HCT116 (cell line): ENCODE measurements at regions not wholly inside any gene's neighbourhood (a gene's known extent, or its start where the extent isn't known, plus 50 kb on each side); places are given as distances from the start of the nearest gene placed in this dataset.

ENCODE experiments used
- ATAC-seq: fragments of 200-7000 bp; cut with Tn5 transposase; 2 replicates; pipeline ENCODE4 v1.9.1; 2020; ENCODE audit warnings: mild to moderate bottlenecking, moderate library complexity
- BruUV-seq: library from RNA; stranded (reverse); fragments of 400-500 nt; replicated peaks from 2 replicates; lab custom pipeline; 2021; lab: Mats Ljungman, UMichigan
- CTCF ChIA-PET: fragments of 300-600 bp; sonication (Branson Sonifier 250); formaldehyde crosslinking; loops from one replicate; lab custom pipeline; 2021; ENCODE audit warnings: antibody characterized with exemption; lab: Charles Lee
- POLR2A ChIA-PET: fragments of 300-600, 350-600 bp; sonication (Branson Sonifier 250); formaldehyde crosslinking; loops from one replicate; lab custom pipeline; 2021; ENCODE audit warnings: antibody characterized with exemption; lab: Charles Lee
- RAD21 ChIA-PET, 2 experiments: fragments of 300-600 bp; sonication (Branson Sonifier 250); formaldehyde crosslinking; loops; one replicate each; lab custom pipeline; 2023; ENCODE audit warnings: low total read pairs in 2 of 2; ENCODE audit not compliant: uncharacterized antibody in 2 of 2, unreplicated experiment in 2 of 2, low non-redundant PET in 1 of 2; lab: Charles Lee
- DNase-seq: peaks from one replicate; pipeline ENCODE4 v3.0.0-alpha.2; 2010; ENCODE audit warnings: low read depth, low spot score
- H2AFZ ChIP-seq: fragments of 200-600 bp; shearing (Covaris generic), sonication (generic); 2 replicates; pipeline ENCODE4 v1.6.1; 2017; ENCODE audit warnings: low read depth, mixed run types, mixed read lengths, antibody characterized with exemption, low read length; ENCODE audit not compliant: poor library complexity, severe bottlenecking
- H3K27ac ChIP-seq: 2 replicates; pipeline ENCODE4 v1.5.1; 2012; ENCODE audit warnings: low read depth, low read length
- H3K27me3 ChIP-seq: fragments of 200-600 bp; sonication (generic); 2 replicates; pipeline ENCODE4 v1.6.1; 2016; ENCODE audit warnings: mixed run types, low read length, mixed read lengths; ENCODE audit not compliant: insufficient read depth
- H3K36me3 ChIP-seq, 2 experiments: fragments of 200-500 bp in 1 of 2; fragments of 200-600 bp in 1 of 2; sonication (Bioruptor generic) in 1 of 2; sonication (generic) in 1 of 2; 2 replicates each; pipeline versions ENCODE4 v1.5.1 to v1.6.1; 2014 to 2016; ENCODE audit warnings: low read length in 2 of 2, inconsistent platforms in 1 of 2, mixed read lengths in 1 of 2, mixed run types in 1 of 2; ENCODE audit not compliant: insufficient read depth in 2 of 2, control insufficient read depth in 1 of 2
- H3K4me1 ChIP-seq, 2 experiments: fragments of 200-600 bp in 1 of 2; sonication (generic) in 1 of 2; 2 replicates each; pipeline versions ENCODE4 v1.5.1 to v1.6.1; 2012 to 2017; ENCODE audit warnings: low read length in 2 of 2, inconsistent platforms in 1 of 2, mild to moderate bottlenecking in 1 of 2, mixed read lengths in 1 of 2, mixed run types in 1 of 2, moderate library complexity in 1 of 2; ENCODE audit not compliant: insufficient read depth in 2 of 2, control insufficient read depth in 1 of 2
- H3K4me2 ChIP-seq: fragments of 200-600 bp; sonication (generic); 2 replicates; pipeline ENCODE4 v1.6.1; 2017; ENCODE audit warnings: mixed run types, low read length, mixed read lengths
- H3K4me3 ChIP-seq, 2 experiments: fragments of 200-600 bp in 1 of 2; sonication (generic) in 1 of 2; replicated peaks in 1 of 2; 2 replicates each; pipeline ENCODE4 v1.5.1; 2011 to 2016; ENCODE audit warnings: low read length in 2 of 2, control low read depth in 1 of 2, low read depth in 1 of 2, mild to moderate bottlenecking in 1 of 2, mixed read lengths in 1 of 2, mixed run types in 1 of 2
- H3K79me2 ChIP-seq: fragments of 200-600 bp; sonication (generic); 2 replicates; pipeline ENCODE4 v1.6.1; 2017; ENCODE audit warnings: mild to moderate bottlenecking, mixed run types, low read length, moderate library complexity, mixed read lengths; ENCODE audit not compliant: insufficient read depth
- H3K9ac ChIP-seq: fragments of 200-600 bp; sonication (generic); 2 replicates; pipeline ENCODE4 v1.6.1; 2016; ENCODE audit warnings: low read length, mixed read lengths
- H3K9me2 ChIP-seq: fragments of 200-600 bp; sonication (generic), shearing (Covaris generic); 2 replicates; pipeline ENCODE4 v1.6.1; 2017; ENCODE audit warnings: mixed run types, mild to moderate bottlenecking, moderate library complexity; ENCODE audit not compliant: insufficient read depth
- H3K9me3 ChIP-seq, 2 experiments: fragments of 200-500 bp in 1 of 2; fragments of 200-600 bp in 1 of 2; sonication (Bioruptor generic) in 1 of 2; sonication (generic) in 1 of 2; 2 replicates each; pipeline ENCODE4 v1.6.1; 2014 to 2017; ENCODE audit warnings: low read length in 2 of 2, mixed read lengths in 2 of 2, inconsistent platforms in 1 of 2, low read depth in 1 of 2, mild to moderate bottlenecking in 1 of 2, mixed run types in 1 of 2, moderate library complexity in 1 of 2; ENCODE audit not compliant: control insufficient read depth in 1 of 2, insufficient read depth in 1 of 2
- H4K20me1 ChIP-seq: fragments of 200-600 bp; sonication (generic), shearing (Covaris generic); 2 replicates; pipeline ENCODE4 v1.6.1; 2017; ENCODE audit warnings: mixed run types, mild to moderate bottlenecking, moderate library complexity; ENCODE audit not compliant: insufficient read depth
- CTCF ChIP-seq, 3 experiments: fragments of 200-600 bp in 1 of 3; sonication (generic) in 1 of 3; IDR thresholded peaks in 2 of 3; conservative IDR thresholded peaks in 1 of 3; 2 replicates each; pipeline ENCODE4 v1.5.1; 2012 to 2017; ENCODE audit warnings: low read depth in 2 of 3, low read length in 2 of 3, antibody characterized with exemption in 1 of 3, borderline replicate concordance in 1 of 3, control low read depth in 1 of 3, mild to moderate bottlenecking in 1 of 3, mixed read lengths in 1 of 3, mixed run types in 1 of 3, moderate library complexity in 1 of 3; ENCODE audit not compliant: insufficient read depth in 1 of 3
- ELF1 ChIP-seq: IDR thresholded peaks from 2 replicates; pipeline ENCODE4 v1.6.1; 2012; ENCODE audit warnings: low read depth, borderline replicate concordance
- EZH2 ChIP-seq: fragments of 200-600 bp; sonication (generic); IDR thresholded peaks from 2 replicates; pipeline ENCODE4 v1.6.1; 2017; ENCODE audit warnings: antibody characterized with exemption, mixed run types
- EZH2phosphoT487 ChIP-seq: fragments of 200-600 bp; IDR thresholded peaks from 2 replicates; pipeline ENCODE4 v1.6.1; 2018; ENCODE audit warnings: antibody characterized with exemption, borderline replicate concordance
- FOSL1 ChIP-seq: IDR thresholded peaks from 2 replicates; pipeline ENCODE4 v1.6.1; 2012; ENCODE audit warnings: low read depth
- JUND ChIP-seq: IDR thresholded peaks from 2 replicates; pipeline ENCODE4 v1.6.1; 2012
- POLR2A ChIP-seq: IDR thresholded peaks from 2 replicates; pipeline ENCODE4 v1.7.0; 2011; ENCODE audit warnings: borderline replicate concordance; ENCODE audit not compliant: insufficient read depth, insufficient read length; ENCODE audit errors: extremely low read depth
- POLR2AphosphoS5 ChIP-seq: IDR thresholded peaks from 2 replicates; pipeline ENCODE4 v1.6.1; 2011; ENCODE audit warnings: mild to moderate bottlenecking, low read depth, low read length, moderate library complexity
- RAD21 ChIP-seq: IDR thresholded peaks from 2 replicates; pipeline ENCODE4 v1.6.1; 2012; ENCODE audit warnings: low read depth, mild to moderate bottlenecking
- REST ChIP-seq: IDR thresholded peaks from 2 replicates; pipeline ENCODE4 v1.6.1; 2012; ENCODE audit warnings: low read depth
- SIN3A ChIP-seq: IDR thresholded peaks from 2 replicates; pipeline ENCODE4 v1.6.1; 2012; ENCODE audit warnings: low read depth
- SRF ChIP-seq: IDR thresholded peaks from 2 replicates; pipeline ENCODE4 v1.6.1; 2012; ENCODE audit warnings: low read depth
- TCF7L2 ChIP-seq: IDR thresholded peaks from 2 replicates; pipeline ENCODE4 v1.7.0; 2011; ENCODE audit warnings: borderline replicate concordance, inconsistent platforms; ENCODE audit not compliant: insufficient read depth, insufficient read length; ENCODE audit errors: extremely low read depth
- YY1 ChIP-seq: IDR thresholded peaks from 2 replicates; pipeline ENCODE4 v1.6.1; 2011; ENCODE audit warnings: low read length, low read depth, moderate library complexity, mild to moderate bottlenecking; ENCODE audit not compliant: insufficient replicate concordance; ENCODE audit errors: extremely low read depth
- ZBTB33 ChIP-seq: IDR thresholded peaks from 2 replicates; pipeline ENCODE4 v1.6.1; 2011; ENCODE audit warnings: mild to moderate bottlenecking, low read length, moderate library complexity; ENCODE audit not compliant: insufficient replicate concordance; ENCODE audit errors: extremely low read depth
- ZNF274 ChIP-seq: fragments of 200-500 bp; sonication (Bioruptor generic); IDR thresholded peaks from 2 replicates; pipeline ENCODE4 v1.6.1; 2014; ENCODE audit warnings: mild to moderate bottlenecking, low read depth, low read length, inconsistent platforms
- intact Hi-C: fragments of 100-400 bp; cut with micrococcal nuclease; formaldehyde crosslinking; loops from 2 replicates; pipeline ENCODE4 v1.10.0; 2022
- TF ChIP-seq, protein P1 (sequence below): IDR thresholded peaks from 2 replicates; pipeline ENCODE4 v1.6.1; 2012

DNA sequence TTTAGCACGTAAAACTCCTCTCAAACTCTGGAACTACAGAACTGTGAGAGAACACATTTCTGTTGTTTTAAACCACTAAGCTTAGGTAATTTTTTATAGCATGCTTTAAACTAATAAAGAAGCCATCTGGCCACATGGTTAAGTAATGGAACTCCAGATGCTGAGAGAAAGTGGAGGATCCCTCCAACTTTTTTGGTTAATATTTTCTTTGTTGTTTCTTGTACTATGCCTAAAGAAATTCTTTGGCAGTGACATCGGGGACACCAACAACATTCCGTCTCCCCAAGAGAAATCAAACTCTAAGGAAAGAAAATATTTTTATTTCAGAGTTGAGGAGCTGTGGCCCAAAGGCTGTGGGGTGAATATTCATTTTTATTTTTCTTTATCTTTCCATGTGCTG lies 734.8 kb upstream of the CDH9 start:
- no peaks in the 10 kb centered on the region for H3K4me1 ChIP-seq
- BruUV-seq = no TSS peak
- CTCF ChIA-PET = no interaction called here
- no peak overlapping the region for H3K4me2 ChIP-seq
- H2AFZ ChIP-seq = no peak overlapping the region
- H3K4me3 ChIP-seq = no peak overlapping the region
- H3K27ac ChIP-seq = no peak overlapping the region
- intact Hi-C loops = no loop called here
- ATAC-seq (no peak), DNase-seq (no peak)
- no peaks in the 10 kb centered on the region for H3K36me3 ChIP-seq
- no peaks in the 10 kb centered on the region for H3K27me3 ChIP-seq
- no peaks in the 10 kb centered on the region for H4K20me1 ChIP-seq
- no peaks in the 10 kb centered on the region for H3K9me2 ChIP-seq
- RAD21 ChIA-PET = no interaction called here
- TF ChIP-seq SRF = no peak
- no peak for TF ChIP-seq TCF7L2
- no peak for TF ChIP-seq SIN3A
- TF ChIP-seq POLR2AphosphoS5 = no peak
- no peak for TF ChIP-seq POLR2A
- no peak for TF ChIP-seq EZH2
- no peak for TF ChIP-seq YY1
- no peak for TF ChIP-seq ZNF274
- TF ChIP-seq CTCF (IDR thresholded peaks at IDR 0.05 in 2 of 3, conservative IDR thresholded peaks at IDR 0.05 in 1 of 3; ENCODE audit: borderline replicate concordance in 1 of 3, insufficient read depth in 1 of 3, low read depth in 2 of 3, low read length in 2 of 3) = no peak
- TF ChIP-seq JUND = no peak
- no peak for TF ChIP-seq RAD21
- TF ChIP-seq EZH2phosphoT487 = no peak
- no peak for TF ChIP-seq ELF1
- TF ChIP-seq FOSL1 = no peak
- TF ChIP-seq ZBTB33 = no peak
- no peak for TF ChIP-seq REST
- TF ChIP-seq, protein P1, sequence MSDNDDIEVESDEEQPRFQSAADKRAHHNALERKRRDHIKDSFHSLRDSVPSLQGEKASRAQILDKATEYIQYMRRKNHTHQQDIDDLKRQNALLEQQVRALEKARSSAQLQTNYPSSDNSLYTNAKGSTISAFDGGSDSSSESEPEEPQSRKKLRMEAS = no peak
- no peaks in the 10 kb centered on the region for H3K79me2 ChIP-seq
- H3K9ac ChIP-seq = no peak overlapping the region
- POLR2A ChIA-PET = no interaction called here
- H3K9me3 ChIP-seq = peaks cover 3 to 4% of the 10 kb centered on the region in 2 experiments; a peak in 1 of 4 replicates
